GM12891 (cell line): ENCODE measurements at regions not wholly inside any gene's neighbourhood (a gene's known extent, or its start where the extent isn't known, plus 50 kb on each side); places are given as distances from the start of the nearest gene placed in this dataset.

ENCODE experiments used
- PAX5 ChIP-seq: IDR thresholded peaks from 2 replicates; pipeline ENCODE4 v1.6.1; 2011; ENCODE audit warnings: low read length, moderate library complexity, mild to moderate bottlenecking; ENCODE audit not compliant: insufficient read depth, severe bottlenecking
- POLR2A ChIP-seq: IDR thresholded peaks from 2 replicates; pipeline ENCODE4 v1.6.1; 2011; ENCODE audit warnings: low read depth, low read length, control low read depth
- POLR2AphosphoS5 ChIP-seq: IDR thresholded peaks from 2 replicates; pipeline ENCODE4 v1.6.1; 2011; ENCODE audit warnings: low read depth, low read length, control low read depth
- POU2F2 ChIP-seq: IDR thresholded peaks from 2 replicates; pipeline ENCODE4 v1.6.1; 2011; ENCODE audit warnings: low read depth, mild to moderate bottlenecking, control low read depth, low read length, moderate library complexity
- SPI1 ChIP-seq: IDR thresholded peaks from 2 replicates; pipeline ENCODE4 v1.6.1; 2011; ENCODE audit warnings: low read depth, low read length, control low read depth
- TAF1 ChIP-seq: IDR thresholded peaks from 2 replicates; pipeline ENCODE4 v1.6.1; 2011; ENCODE audit warnings: low read depth, low read length, control low read depth

- TF ChIP-seq TAF1 = no peak
- TF ChIP-seq POLR2A = no peak
- TF ChIP-seq POU2F2 = no peak
- no peak for TF ChIP-seq POLR2AphosphoS5
- TF ChIP-seq PAX5 = no peak
- TF ChIP-seq SPI1 = no peak
Observed at GRCh38 chr13:95426631-95427030, 125.4 kb upstream of the ABCC4 start.
